ENCODE measurements at regions not wholly inside any gene's neighbourhood (a gene's known extent, or its start where the extent isn't known, plus 50 kb on each side); places are given as distances from the start of the nearest gene placed in this dataset.
"Not testable (repeated sequence)": the region's sequence is repeated elsewhere in the genome, so short reads cannot be mapped to it uniquely, and the experiment has no call there.

DNA sequence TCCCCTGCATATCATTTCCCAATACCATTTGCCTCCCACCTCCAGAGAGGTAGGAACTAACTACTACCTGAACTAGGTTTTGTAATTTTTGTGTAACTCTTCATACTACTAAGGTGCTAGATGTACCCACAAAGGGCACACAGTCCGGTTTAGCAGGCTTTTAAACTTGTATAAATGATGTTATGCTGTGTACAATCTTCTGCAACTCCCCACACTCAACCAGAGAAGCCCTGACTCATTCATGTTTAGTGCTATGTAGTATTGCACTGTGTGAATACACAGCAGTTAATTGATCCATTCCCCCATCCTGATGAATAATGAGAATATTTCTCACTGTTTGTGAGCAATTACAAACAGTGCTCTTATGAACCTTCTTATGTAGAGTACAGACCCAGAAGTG is 285.6 kb downstream of the SMAD2 start:
- no TSS peak for BruUV-seq (replicated peaks)
- CTCF ChIA-PET, result no interaction called here
- H3K36me3 Mint-ChIP-seq (ENCODE audit: insufficient read depth, unreplicated experiment), result no peaks in the 10 kb centered on the region
- H3K27me3 Mint-ChIP-seq (ENCODE audit: unreplicated experiment), result peaks cover 40% of the 10 kb centered on the region
- TF ChIP-seq, protein P1, sequence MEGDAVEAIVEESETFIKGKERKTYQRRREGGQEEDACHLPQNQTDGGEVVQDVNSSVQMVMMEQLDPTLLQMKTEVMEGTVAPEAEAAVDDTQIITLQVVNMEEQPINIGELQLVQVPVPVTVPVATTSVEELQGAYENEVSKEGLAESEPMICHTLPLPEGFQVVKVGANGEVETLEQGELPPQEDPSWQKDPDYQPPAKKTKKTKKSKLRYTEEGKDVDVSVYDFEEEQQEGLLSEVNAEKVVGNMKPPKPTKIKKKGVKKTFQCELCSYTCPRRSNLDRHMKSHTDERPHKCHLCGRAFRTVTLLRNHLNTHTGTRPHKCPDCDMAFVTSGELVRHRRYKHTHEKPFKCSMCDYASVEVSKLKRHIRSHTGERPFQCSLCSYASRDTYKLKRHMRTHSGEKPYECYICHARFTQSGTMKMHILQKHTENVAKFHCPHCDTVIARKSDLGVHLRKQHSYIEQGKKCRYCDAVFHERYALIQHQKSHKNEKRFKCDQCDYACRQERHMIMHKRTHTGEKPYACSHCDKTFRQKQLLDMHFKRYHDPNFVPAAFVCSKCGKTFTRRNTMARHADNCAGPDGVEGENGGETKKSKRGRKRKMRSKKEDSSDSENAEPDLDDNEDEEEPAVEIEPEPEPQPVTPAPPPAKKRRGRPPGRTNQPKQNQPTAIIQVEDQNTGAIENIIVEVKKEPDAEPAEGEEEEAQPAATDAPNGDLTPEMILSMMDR (IDR thresholded peaks at IDR 0.05; ENCODE audit: unreplicated experiment), result no peak
- no peak for DNase-seq
- no peaks in the 10 kb centered on the region for H3K9me3 Mint-ChIP-seq (ENCODE audit: low read depth, unreplicated experiment)
- H3K4me1 Mint-ChIP-seq (ENCODE audit: low read depth, unreplicated experiment), result no peaks in the 10 kb centered on the region
- no peak overlapping the region for H3K4me3 Mint-ChIP-seq (ENCODE audit: low read depth, unreplicated experiment)
- intact Hi-C loops (cut with micrococcal nuclease; ENCODE audit: unreplicated experiment), result no loop called here
- H3K27ac Mint-ChIP-seq (ENCODE audit: unreplicated experiment), result no peak overlapping the region

DNA sequence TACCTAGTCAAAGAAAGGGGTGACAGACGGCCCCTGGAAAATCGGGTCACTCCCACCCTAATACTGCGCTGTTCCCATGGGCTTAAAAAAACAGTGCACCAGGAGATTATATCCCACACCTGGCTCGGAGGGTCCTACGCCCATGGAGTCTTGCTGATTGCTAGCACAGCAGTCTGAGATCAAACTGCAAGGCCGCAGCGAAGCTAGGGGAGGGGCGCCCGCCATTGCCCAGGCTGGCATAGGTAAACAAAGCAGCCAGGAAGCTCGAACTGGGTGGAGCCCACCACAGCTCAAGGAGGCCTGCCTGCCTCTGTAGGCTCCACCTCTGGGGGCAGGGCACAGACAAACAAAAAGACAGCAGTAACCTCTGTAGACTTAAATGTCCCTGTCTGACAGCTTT is 292.9 kb downstream of the SMAD2 start:
- H3K27me3 Mint-ChIP-seq (ENCODE audit: unreplicated experiment), result peaks cover 22% of the 10 kb centered on the region
- H3K27ac Mint-ChIP-seq (ENCODE audit: unreplicated experiment); H3K9me3 Mint-ChIP-seq (ENCODE audit: low read depth, unreplicated experiment); intact Hi-C loops (cut with micrococcal nuclease; ENCODE audit: unreplicated experiment); DNase-seq; H3K4me1 Mint-ChIP-seq (ENCODE audit: low read depth, unreplicated experiment); H3K36me3 Mint-ChIP-seq (ENCODE audit: insufficient read depth, unreplicated experiment); CTCF ChIA-PET; BruUV-seq (replicated peaks); H3K4me3 Mint-ChIP-seq (ENCODE audit: low read depth, unreplicated experiment): not testable (repeated sequence)

DNA sequence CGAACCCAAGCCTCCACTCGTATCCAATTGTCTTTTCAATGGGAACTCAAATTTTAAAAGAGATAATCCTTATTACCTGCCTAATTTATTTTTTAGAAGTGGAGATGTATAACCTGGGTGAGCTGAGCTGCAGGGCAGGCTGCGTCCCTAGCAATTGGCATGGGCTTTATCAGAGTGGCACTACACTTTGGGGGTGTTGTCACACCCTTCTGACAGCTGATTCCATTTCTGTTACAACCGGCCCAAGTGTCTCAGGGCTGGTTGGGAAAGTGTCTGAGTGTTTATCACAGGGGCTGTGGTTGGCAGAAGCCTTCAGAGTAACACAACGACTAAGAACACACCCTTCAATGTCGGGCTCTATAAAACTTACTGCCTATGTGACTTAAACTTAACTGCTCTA is 295.0 kb downstream of the SMAD2 start:
- H3K4me1 Mint-ChIP-seq (ENCODE audit: low read depth, unreplicated experiment), result no peaks in the 10 kb centered on the region
- BruUV-seq (replicated peaks), result no TSS peak
- TF ChIP-seq, protein P1 (IDR thresholded peaks at IDR 0.05; ENCODE audit: unreplicated experiment), result no peak

GRCh38 chr18:47632970-47633635 is 297.4 kb downstream of the SMAD2 start:
- CTCF ChIA-PET, result no interaction called here
- H3K4me3 Mint-ChIP-seq (ENCODE audit: low read depth, unreplicated experiment), result no peak overlapping the region
- no peaks in the 10 kb centered on the region for H3K9me3 Mint-ChIP-seq (ENCODE audit: low read depth, unreplicated experiment)
- TF ChIP-seq, protein P1 (IDR thresholded peaks at IDR 0.05; ENCODE audit: unreplicated experiment), result no peak
- no peaks in the 10 kb centered on the region for H3K4me1 Mint-ChIP-seq (ENCODE audit: low read depth, unreplicated experiment)
- no peak overlapping the region for H3K27ac Mint-ChIP-seq (ENCODE audit: unreplicated experiment)
- no TSS peak for BruUV-seq (replicated peaks)
- peaks cover 57% of the 10 kb centered on the region for H3K27me3 Mint-ChIP-seq (ENCODE audit: unreplicated experiment)
- DNase-seq, result no peak
- intact Hi-C loops (cut with micrococcal nuclease; ENCODE audit: unreplicated experiment), result no loop called here
- no peaks in the 10 kb centered on the region for H3K36me3 Mint-ChIP-seq (ENCODE audit: insufficient read depth, unreplicated experiment)

More for the DNA sequence above, 295.0 kb downstream of the SMAD2 start:
- no peak for DNase-seq
- H3K27me3 Mint-ChIP-seq (ENCODE audit: unreplicated experiment), result peaks cover 34% of the 10 kb centered on the region
- no peak overlapping the region for H3K27ac Mint-ChIP-seq (ENCODE audit: unreplicated experiment)
- H3K4me3 Mint-ChIP-seq (ENCODE audit: low read depth, unreplicated experiment), result no peak overlapping the region
- H3K36me3 Mint-ChIP-seq (ENCODE audit: insufficient read depth, unreplicated experiment), result no peaks in the 10 kb centered on the region
- CTCF ChIA-PET, result no interaction called here
- intact Hi-C loops (cut with micrococcal nuclease; ENCODE audit: unreplicated experiment), result no loop called here
- no peaks in the 10 kb centered on the region for H3K9me3 Mint-ChIP-seq (ENCODE audit: low read depth, unreplicated experiment)

DNA sequence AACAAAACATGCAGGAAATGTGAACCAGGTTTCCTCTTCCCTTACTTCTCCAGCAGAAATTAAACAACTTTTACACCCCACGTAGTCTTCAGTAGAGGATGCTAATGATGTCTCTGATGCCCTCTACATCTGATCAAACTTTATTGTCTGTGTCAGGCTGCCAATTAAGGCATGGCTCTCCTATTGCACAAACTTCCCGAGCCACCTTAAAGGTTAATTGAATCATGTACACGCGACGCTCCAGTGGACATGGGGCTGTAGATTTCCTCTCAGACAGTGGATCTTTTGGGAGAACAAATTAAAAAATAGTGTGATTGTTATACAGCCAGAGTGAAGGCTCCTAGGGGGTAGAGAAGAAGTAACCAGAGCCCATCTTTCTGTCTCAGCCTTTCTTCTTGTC is 301.6 kb downstream of the SMAD2 start:
- no peaks in the 10 kb centered on the region for H3K36me3 Mint-ChIP-seq (ENCODE audit: insufficient read depth, unreplicated experiment)
- H3K4me3 Mint-ChIP-seq (ENCODE audit: low read depth, unreplicated experiment), result no peak overlapping the region
- no peaks in the 10 kb centered on the region for H3K4me1 Mint-ChIP-seq (ENCODE audit: low read depth, unreplicated experiment)
- CTCF ChIA-PET, result no interaction called here
- no peak overlapping the region for H3K27ac Mint-ChIP-seq (ENCODE audit: unreplicated experiment)
- BruUV-seq (replicated peaks), result no TSS peak
- TF ChIP-seq, protein P1 (IDR thresholded peaks at IDR 0.05; ENCODE audit: unreplicated experiment), result no peak
- DNase-seq, result no peak
- intact Hi-C loops (cut with micrococcal nuclease; ENCODE audit: unreplicated experiment), result no loop called here
- H3K9me3 Mint-ChIP-seq (ENCODE audit: low read depth, unreplicated experiment), result no peaks in the 10 kb centered on the region
- H3K27me3 Mint-ChIP-seq (ENCODE audit: unreplicated experiment), result peaks cover 66% of the 10 kb centered on the region

All from Calu3 (cell line).